Ovary (tissue), 7 donors: ENCODE measurements at regions not wholly inside any gene's neighbourhood (a gene's known extent, or its start where the extent isn't known, plus 50 kb on each side); places are given as distances from the start of the nearest gene placed in this dataset.

ENCODE experiments used
- DNase-seq, 5 donors: peaks; one replicate each; pipeline ENCODE4 v3.0.0-alpha.2; 2019 to 2020
- H3K27ac ChIP-seq, 2 donors: fragments of 200-600 bp; one replicate each; pipeline versions ENCODE4 v1.5.1 to v1.8.0; 2019 to 2022
- H3K27me3 ChIP-seq: fragments of 200-600 bp; one replicate; pipeline ENCODE4 v1.8.0; 2022
- H3K36me3 ChIP-seq: fragments of 200-600 bp; sonication (generic); one replicate; pipeline ENCODE4 v1.5.1; 2019
- H3K4me1 ChIP-seq: one replicate; pipeline ENCODE4 v1.8.1; 2013; ENCODE audit warnings: mild to moderate bottlenecking, moderate library complexity; ENCODE audit not compliant: insufficient read depth
- H3K4me3 ChIP-seq: fragments of 200-600 bp; sonication (generic); one replicate; pipeline ENCODE4 v1.5.1; 2017
- H3K9me3 ChIP-seq, 2 donors: fragments of 200-600 bp in 1 of 2; sonication (generic) in 1 of 2; one replicate each; pipeline versions ENCODE4 v1.5.1 to v1.8.1; 2013 to 2019; ENCODE audit warnings: mild to moderate bottlenecking in 1 of 2, moderate library complexity in 1 of 2
- EP300 ChIP-seq: sonication (generic); formaldehyde crosslinking; IDR thresholded peaks from one replicate; pipeline ENCODE4 v1.6.1; 2017; ENCODE audit warnings: antibody characterized with exemption
- POLR2A ChIP-seq: fragments of 450-650 bp; IDR thresholded peaks from one replicate; pipeline ENCODE4 v1.6.1; 2017; ENCODE audit warnings: antibody characterized with exemption, mild to moderate bottlenecking, moderate library complexity
- WGBS, 3 donors: extraction: QIAGEN DNeasy Blood & Tissue Kit in 1 of 3; methylation state at CpG; one replicate each; pipeline versions ENCODE4 v1.1.5 to v1.1.7; 2013 to 2017; 5-methylcytosine and 5-hydroxymethylcytosine counted together
- intact Hi-C, 4 donors: fragments of 100-400 bp; cut with DNase I; formaldehyde crosslinking; loops; one replicate each; pipeline versions ENCODE4 v1.11.0 to v1.15.1; 2022 to 2023
- TF ChIP-seq, protein P1 (sequence below), 3 donors: fragments of 450-650 bp in 2 of 3; fragments of 200-600 bp in 1 of 3; IDR thresholded peaks; one replicate each; pipeline versions ENCODE4 v1.5.1 to v1.8.0; 2016 to 2022; ENCODE audit warnings: antibody characterized with exemption in 3 of 3, mild to moderate bottlenecking in 1 of 3
- donor health status: DM: no; HTN: no; CAD: no; lungs with moderate emphysema.
- donor health status: DM: no; HTN: no; CAD: no.
- donor health status: Bipolar disorder and iron deficiency.
- donor health status: DM: no; HTN: no; CAD: no.
- donor health status: DM: yes; HTN: yes; CAD: no.

- 19 to 55% (median 43%) methylated on average over 27 of the region's 27 CpGs for WGBS, 3 donors
- no peak for TF ChIP-seq POLR2A
- Histone ChIP-seq H3K27me3 (no peaks in the 10 kb centered on the region), H3K4me3 (no peak overlapping the region), H3K4me1 (no peaks in the 10 kb centered on the region), H3K27ac (no peak overlapping the region), H3K9me3 (no peaks in the 10 kb centered on the region), H3K36me3 (no peaks in the 10 kb centered on the region)
- intact Hi-C loops: no loop called here
- no peak for DNase-seq
These were observed 315.9 kb downstream of the TFAP2A start for GRCh38 chr6:10098756-10099528.

- Histone ChIP-seq H3K4me1 (no peaks in the 10 kb centered on the region), H3K4me3 (no peak overlapping the region), H3K9me3 (no peaks in the 10 kb centered on the region), H3K27ac (no peak overlapping the region), H3K27me3 (no peaks in the 10 kb centered on the region), H3K36me3 (no peaks in the 10 kb centered on the region)
- WGBS, 3 donors: 78 to 93% (median 88%) methylated on average over 5 of the region's 5 CpGs
- no peak for DNase-seq
- TF ChIP-seq, protein P1, sequence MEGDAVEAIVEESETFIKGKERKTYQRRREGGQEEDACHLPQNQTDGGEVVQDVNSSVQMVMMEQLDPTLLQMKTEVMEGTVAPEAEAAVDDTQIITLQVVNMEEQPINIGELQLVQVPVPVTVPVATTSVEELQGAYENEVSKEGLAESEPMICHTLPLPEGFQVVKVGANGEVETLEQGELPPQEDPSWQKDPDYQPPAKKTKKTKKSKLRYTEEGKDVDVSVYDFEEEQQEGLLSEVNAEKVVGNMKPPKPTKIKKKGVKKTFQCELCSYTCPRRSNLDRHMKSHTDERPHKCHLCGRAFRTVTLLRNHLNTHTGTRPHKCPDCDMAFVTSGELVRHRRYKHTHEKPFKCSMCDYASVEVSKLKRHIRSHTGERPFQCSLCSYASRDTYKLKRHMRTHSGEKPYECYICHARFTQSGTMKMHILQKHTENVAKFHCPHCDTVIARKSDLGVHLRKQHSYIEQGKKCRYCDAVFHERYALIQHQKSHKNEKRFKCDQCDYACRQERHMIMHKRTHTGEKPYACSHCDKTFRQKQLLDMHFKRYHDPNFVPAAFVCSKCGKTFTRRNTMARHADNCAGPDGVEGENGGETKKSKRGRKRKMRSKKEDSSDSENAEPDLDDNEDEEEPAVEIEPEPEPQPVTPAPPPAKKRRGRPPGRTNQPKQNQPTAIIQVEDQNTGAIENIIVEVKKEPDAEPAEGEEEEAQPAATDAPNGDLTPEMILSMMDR (IDR thresholded peaks at IDR 0.05): no peak
- TF ChIP-seq EP300 (no peak), POLR2A (no peak)
- intact Hi-C loops: no loop called here
These were observed 321.6 kb downstream of the TFAP2A start for GRCh38 chr6:10093282-10093681.

- H3K36me3 ChIP-seq: no peaks in the 10 kb centered on the region
- no peak overlapping the region for H3K27ac ChIP-seq
- TF ChIP-seq EP300 (no peak), POLR2A (no peak)
- TF ChIP-seq, protein P1 (IDR thresholded peaks at IDR 0.05): no peak
- no peak overlapping the region for H3K4me3 ChIP-seq
- no peaks in the 10 kb centered on the region for H3K27me3 ChIP-seq
- H3K9me3 ChIP-seq: no peaks in the 10 kb centered on the region
- WGBS, 3 donors: 77 to 82% (median 78%) methylated on average over 14 of the region's 14 CpGs
- no peak for DNase-seq
- intact Hi-C loops: no loop called here
- no peaks in the 10 kb centered on the region for H3K4me1 ChIP-seq
These were observed 330.5 kb downstream of the TFAP2A start for GRCh38 chr6:10084111-10084986.

DNA sequence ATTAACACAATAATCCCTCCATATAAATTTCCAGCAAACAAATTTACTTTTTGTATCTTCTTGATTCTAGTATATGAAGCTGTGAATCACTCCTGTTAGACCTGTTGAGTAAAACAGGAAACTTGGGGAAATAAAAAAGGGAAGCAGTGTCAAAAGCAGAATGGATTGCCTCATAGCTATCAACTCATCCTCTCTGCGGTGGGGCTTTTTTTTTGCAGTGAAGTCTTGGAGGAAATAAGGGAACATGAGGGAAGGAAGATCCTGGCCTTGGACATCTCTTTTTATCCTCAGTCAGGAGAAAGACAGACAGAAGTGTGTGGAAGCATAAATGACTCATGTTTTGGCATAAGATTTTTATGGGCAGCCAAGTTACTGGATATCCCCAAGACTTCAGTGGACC lies 332.5 kb downstream of the TFAP2A start:
- no peaks in the 10 kb centered on the region for H3K27me3 ChIP-seq
- no peak overlapping the region for H3K27ac ChIP-seq
- no peaks in the 10 kb centered on the region for H3K4me1 ChIP-seq
- DNase-seq: no peak
- H3K4me3 ChIP-seq: no peak overlapping the region
- no peaks in the 10 kb centered on the region for H3K9me3 ChIP-seq
- H3K36me3 ChIP-seq: no peaks in the 10 kb centered on the region
- intact Hi-C loops: no loop called here
- 65 to 72% (median 67%) methylated on average over 1 of the region's 1 CpG for WGBS, 3 donors
- TF ChIP-seq, protein P1 (IDR thresholded peaks at IDR 0.05): no peak
- no peak for TF ChIP-seq POLR2A

- no peak for DNase-seq
- Histone ChIP-seq H3K36me3 (no peaks in the 10 kb centered on the region), H3K27me3 (no peaks in the 10 kb centered on the region), H3K4me3 (no peak overlapping the region), H3K4me1 (no peaks in the 10 kb centered on the region), H3K9me3 (no peaks in the 10 kb centered on the region), H3K27ac (no peak overlapping the region)
- TF ChIP-seq POLR2A (no peak), EP300 (no peak)
- TF ChIP-seq, protein P1 (IDR thresholded peaks at IDR 0.05): no peak
- intact Hi-C loops: no loop called here
- WGBS, 3 donors: 70 to 83% (median 80%) methylated on average over 1 of the region's 1 CpG
These were observed 332.9 kb downstream of the TFAP2A start for GRCh38 chr6:10081957-10082356.
